ENCODE measurements at regions not wholly inside any gene's neighbourhood (a gene's known extent, or its start where the extent isn't known, plus 50 kb on each side); places are given as distances from the start of the nearest gene placed in this dataset.
"Not testable (repeated sequence)": the region's sequence is repeated elsewhere in the genome, so short reads cannot be mapped to it uniquely, and the experiment has no call there.

DNA sequence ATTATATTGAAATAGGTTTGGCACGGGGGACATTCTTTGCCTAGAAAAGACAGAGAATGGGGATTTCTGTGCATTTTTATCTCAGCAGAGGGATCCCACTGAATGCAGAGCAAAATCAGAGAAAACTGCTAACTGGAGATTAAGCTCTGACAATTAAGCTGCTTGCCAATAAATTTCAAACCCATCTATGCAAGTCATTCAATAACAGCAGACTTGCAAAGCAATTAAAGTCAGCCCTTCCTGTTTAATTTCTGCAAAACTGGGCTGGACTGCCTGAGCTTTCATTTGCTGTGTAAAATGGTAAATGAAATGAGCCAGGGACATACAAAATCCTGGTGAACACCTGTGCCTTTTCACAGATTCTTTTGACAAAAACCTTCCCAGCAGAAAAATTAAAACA, 1273.9 kb upstream of the CNTN5 start:
- DNase-seq (ENCODE audit: low read depth, low spot score): no peak

DNA sequence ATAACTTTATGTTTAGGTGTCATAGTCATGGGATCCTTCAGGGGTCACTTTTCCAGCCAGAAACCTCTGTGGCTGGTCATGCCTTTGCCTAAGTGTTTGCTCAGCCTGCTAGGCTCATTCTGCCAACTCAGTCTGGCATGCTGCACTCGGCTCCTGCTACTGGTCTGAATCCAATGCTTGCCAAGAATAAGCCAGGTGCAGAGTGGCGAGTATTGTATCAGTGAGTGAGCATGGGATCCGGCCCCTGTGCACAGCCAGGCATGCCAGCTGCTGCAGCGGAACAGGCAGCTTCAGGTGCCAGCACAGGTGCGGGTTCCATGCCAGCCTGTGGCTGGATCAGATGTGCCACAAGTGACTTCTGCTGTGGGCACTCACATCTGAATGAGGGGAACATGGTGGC, 1269.3 kb upstream of the CNTN5 start:
- DNase-seq (ENCODE audit: low read depth, low spot score): no peak

DNA sequence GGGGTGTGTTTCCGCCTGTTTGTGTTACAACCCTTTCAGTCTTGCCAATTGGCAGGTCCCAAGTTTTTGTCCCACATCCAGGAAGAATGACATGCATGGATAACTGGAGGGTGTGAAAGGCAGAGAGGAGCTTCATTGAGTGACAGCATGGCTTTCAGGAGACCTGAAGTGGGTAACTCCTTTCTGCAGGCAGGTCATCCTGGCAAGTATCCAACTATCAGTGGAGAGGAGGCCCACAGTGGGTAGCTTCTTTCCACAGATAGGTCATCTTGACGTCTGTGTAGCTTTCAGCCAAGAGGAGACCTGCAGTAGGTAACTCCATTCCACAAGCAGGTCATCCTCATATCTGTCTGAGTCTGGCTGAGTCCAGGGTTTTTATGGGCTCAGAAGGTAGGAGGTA, 1268.8 kb upstream of the CNTN5 start:
- no peak for DNase-seq (ENCODE audit: low read depth, low spot score)

DNA sequence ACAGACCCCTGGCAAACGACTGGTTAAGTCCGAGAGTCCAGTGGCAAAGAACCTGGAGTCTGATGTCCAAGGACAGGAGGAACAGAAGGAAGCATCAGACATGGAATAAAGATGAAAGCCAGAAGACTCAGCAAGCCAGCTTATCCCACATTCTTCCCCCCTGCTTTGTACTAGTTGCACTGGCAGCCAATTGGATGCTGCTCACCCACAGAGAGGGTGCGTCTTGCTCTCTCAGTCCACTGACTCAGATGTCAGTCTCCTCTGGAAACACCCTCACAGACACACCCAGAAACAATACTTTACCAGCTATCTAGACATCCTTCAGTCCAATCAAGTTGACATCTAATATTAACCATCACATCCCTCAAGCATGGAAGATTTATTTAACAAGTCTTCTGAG, 1265.8 kb upstream of the CNTN5 start:
- DNase-seq (ENCODE audit: low read depth, low spot score): no peak

DNA sequence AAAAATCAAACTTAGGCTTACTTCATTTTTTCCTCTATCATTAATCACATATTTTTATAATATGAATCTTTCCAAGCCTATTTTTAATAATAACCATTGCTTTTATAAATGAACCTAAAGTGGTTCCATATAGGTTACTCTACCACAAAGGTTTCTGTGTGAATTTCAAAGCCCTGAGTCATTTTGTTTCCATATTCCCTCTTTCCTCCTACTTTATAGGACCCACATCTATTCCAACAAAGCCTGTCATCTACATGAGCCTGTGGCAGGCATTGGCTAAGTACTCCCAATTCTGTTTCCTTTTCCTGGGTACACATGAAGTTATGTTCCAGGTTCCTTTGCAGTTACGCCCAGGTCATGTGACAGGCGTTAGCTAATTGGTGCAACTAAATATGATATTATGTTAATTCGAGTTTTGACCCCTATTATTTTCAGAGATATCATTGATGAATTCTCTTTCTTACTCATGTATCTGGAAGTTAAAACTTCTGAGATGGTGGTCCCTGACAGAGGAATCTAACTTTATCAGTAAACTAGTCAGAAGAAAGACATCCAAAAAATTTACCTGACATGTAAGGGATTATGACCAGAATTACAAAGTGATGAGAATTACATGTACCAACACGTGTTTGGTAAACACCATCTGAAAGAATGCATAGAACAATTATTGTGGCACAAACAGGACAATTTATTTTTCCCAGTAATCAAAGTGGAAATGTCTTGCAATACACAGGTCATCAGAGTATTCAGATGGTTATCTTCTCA, 1264.0 kb upstream of the CNTN5 start:
- DNase-seq (ENCODE audit: low read depth, low spot score): no peak

DNA sequence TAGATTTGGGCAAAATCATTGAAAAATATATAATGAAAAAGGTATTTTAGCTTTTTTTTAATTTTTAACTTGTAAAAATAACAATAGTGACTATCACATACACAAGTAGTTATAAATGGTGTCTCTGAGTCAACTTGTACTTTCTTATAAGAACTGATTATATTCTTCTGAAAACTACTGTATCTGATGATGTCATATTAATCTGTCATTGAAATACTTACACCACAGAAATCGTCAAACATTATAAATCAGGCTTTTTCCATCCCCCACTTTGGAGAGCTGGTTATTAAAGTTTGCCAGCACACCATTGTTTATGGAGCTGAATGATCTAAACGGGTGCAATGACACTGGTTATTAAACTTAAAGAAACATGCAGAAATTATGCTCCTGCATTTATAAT, 1259.6 kb upstream of the CNTN5 start:
- DNase-seq (ENCODE audit: low read depth, low spot score): no peak

DNA sequence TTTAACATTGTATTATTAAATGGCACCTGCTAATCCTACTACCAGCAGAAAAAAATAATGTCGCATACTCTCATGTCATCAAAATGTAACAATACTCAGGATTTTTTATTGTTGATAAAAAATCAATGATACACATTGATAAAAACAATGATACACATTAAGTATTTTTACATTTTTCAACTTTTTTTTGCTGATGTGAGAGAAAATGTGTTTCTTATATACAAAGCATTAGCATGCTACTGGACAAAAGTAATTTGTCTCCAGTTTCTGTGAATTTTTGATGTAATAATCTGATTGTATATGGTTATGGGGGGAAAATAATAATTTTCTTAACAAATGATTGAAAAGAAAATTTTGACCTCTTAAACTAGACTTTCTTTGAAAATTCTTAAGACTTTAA, 1256.6 kb upstream of the CNTN5 start:
- no peak for DNase-seq (ENCODE audit: low read depth, low spot score)

DNA sequence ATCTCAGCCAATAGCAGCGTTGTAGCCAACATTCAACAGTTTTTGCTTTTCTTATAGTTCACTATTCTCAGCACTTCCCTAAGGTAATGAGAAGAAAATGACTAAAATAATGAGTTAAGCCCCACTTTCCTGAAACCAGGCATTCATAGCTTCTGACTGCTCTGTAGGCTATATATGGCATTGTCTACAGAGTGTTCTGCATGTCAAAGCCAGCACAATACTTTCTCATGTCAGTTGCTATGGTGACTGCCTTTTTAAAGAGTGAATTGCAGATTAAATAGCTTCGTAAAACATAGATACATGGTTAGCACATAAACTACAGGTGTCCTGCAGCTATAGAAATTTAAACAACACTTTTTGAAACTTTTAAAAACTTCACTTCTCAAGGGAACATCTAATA, 1256.1 kb upstream of the CNTN5 start:
- DNase-seq (ENCODE audit: low read depth, low spot score): no peak

DNA sequence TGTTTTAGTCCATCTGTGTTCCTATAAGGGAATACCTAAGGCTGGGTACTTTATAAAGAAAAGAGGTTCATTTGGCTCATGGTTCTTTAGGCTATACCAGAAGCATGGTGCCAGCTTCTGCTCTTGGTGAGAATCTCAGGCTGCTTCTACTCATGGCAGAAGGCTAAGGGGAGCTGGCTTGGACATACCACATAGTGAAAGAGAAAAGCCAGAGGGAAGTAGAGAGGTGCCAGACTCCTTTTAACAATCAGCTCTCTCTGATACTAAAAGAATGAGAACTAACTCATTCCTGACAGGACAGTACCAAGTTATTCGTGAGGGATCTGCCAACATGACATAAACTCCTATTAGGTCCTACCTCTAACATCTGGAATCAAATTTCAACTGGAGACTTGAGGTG, 1250.2 kb upstream of the CNTN5 start:
- DNase-seq (ENCODE audit: low read depth, low spot score): no peak

DNA sequence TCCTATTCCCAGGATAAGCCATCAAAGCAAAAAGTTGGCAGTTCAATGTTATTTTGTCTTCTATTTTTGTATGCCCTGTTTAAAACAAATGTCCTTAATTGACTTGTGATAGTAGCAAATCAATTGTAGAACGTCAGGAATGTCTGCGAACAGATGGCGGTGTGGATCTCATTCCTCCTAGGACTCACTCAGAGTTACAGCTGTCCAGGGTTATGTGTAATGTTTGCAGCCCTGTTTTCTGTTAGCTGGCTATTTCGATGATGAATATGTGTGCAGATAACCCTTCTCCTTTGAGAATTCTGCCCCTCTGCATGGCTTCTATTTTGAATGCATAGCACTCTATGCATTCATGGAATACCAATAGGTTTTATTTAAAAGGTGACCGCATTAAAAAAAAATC, 1248.0 kb upstream of the CNTN5 start:
- no peak for DNase-seq (ENCODE audit: low read depth, low spot score)

DNA sequence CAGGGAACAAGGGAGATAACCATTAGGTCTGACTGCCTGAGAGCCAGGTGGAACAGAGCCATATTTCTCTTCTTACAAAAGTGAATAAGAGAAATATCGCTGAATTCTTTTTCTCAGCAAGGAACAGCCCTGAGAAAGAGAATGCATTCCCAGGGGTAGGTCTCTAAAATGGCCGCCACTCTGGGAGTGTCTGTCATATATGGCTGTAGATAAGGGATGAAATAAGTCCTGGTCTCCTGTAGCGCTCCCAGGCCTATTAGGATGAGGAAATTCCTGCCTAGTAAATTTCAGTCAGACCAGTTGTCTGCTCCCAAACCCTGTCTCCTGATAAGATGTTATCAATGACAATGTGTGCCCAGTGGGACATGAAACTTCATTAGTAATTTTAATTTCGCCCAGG, 1236.4 kb upstream of the CNTN5 start:
- not testable (repeated sequence) for DNase-seq (ENCODE audit: low read depth, low spot score)

DNA sequence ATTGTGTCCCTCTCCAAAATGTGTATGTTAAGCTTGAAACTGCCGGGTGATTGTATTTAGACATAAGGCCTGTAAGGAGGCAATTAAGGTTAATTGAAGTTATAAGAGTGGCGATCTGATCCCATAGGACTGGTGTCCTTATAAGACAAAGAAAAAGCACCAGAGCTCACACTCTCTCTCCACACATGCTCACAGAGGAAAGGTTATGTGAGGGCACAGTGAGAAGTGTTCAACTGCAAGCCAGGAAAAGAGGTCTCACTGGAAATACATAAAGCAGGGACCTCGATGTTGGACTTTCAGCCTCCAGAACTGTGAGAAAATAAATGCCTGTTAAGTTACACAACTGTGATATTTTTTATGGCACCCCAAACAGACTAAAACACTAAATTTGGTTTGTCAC, 1233.8 kb upstream of the CNTN5 start:
- no peak for DNase-seq (ENCODE audit: low read depth, low spot score)

DNA sequence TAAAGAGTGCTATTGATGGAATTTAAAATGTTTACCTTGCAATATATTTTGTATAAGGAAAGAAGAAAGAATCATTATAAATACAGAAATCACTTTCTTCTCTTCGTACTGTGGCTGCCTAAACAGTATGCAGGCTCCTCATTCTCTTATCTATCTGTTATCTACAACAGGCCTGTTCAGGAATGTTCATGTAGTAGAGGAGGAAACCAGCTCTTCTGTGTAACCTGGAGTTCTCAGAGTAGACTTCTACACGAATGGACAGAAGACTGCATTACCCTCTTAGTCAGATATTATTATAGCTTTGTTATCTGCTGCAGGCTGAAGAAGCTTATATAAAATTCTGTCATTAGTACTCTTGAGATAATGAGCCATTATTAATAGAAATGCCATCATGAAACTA, 1225.9 kb upstream of the CNTN5 start:
- no peak for DNase-seq (ENCODE audit: low read depth, low spot score)

DNA sequence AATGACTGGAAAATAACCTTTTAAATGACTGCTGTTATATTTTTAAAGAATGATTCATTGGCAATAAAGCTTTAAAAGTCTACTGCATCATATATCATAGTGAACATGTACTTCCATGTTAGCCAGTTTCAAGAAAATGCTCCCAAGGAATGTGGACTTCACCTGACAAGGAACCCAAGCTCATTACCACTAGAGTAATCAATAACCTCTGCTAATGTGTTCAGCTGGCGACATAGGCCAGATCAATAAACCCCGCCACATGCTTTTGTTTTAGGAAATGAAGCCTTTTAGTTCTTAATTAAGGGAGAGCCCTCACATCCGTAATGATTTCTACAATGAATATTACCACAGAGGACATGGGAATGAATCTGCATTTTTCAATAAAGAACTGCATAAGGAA, 1219.9 kb upstream of the CNTN5 start:
- DNase-seq (ENCODE audit: low read depth, low spot score): no peak

DNA sequence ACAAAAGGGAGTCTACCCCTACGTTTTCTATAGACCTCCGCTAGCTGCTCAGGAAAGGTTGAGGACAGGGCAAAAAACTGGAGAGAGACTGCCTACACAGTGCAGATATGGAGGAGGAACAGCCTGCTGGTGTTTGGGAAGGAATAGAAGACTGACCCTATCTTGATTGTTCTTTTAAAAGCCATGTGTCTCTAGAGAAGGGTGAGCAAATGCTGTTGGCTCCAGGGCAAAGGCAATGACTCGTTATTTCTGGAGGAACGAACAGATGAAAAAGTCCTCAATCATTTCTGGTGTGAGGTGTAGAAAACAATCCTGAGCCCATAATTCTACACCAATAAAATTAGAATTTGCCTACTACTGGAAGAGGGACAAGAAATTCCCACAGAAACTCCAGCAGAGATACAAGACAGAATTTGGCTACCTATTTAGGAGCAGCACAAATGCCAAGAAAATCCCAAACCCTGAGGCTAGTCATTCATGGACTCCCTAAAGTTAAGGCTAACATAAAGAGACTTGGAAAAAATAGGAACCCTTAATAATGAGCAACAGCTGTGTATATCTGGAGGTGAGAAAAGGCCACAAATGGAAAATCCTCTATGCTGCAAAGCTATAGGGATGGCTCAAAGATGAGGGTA, 1206.3 kb upstream of the CNTN5 start:
- DNase-seq (ENCODE audit: low read depth, low spot score): no peak

DNA sequence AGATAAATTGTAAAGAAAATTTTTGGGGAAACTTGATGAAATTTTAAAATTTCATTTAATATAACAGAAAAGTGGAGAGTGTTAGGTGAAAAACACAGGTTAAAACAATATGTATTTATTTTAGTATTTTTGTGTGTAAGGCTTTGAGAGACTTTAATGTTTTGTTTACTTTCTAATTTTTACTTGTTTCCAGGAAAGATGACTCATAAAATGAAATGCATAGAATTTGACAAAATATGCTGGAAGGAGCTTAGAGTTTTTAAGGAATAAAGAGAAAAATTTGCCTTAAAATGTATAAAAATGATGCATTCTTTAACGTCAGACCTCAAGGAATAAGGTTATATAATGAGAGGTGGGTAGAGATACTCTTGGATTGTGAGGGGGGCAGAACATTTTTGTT, 1205.1 kb upstream of the CNTN5 start:
- no peak for DNase-seq (ENCODE audit: low read depth, low spot score)

DNA sequence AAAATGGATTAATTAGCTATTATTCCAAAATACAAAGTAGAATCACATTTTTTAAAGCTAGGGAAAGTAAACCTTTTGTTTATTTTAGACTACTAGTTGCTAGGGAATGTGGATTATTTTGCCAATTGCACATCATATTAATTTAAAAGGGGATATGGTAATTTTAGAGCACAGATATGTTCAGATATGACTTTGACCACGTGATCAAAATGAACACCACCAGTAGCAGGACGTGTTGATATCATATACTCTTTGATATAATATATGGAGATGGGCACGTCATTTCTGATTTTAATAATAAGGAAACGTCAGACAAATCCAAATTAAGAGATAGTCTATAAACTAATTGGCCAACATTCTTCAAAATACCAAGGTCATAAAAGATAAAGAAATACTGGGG, 1188.3 kb upstream of the CNTN5 start:
- DNase-seq (ENCODE audit: low read depth, low spot score): no peak

DNA sequence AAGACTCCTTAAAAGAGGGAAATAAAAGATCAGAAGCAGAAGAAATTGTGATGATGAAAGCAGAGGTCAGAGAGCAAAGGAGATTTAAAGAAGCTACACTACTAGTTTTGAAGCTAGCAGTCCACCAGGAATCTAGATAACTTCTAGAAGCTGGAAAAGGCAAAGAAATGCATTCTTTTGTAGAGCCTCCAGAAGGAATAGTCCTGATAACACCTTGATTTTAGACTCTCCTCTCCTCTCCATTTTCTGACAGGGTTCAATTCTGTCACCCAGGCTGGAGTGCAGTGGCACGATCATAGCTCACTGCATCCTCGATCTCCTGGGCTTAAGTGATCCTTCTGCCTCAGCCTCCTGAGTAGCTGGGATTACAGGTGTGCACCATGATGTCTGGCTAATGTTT, 1187.3 kb upstream of the CNTN5 start:
- DNase-seq (ENCODE audit: low read depth, low spot score): no peak

DNA sequence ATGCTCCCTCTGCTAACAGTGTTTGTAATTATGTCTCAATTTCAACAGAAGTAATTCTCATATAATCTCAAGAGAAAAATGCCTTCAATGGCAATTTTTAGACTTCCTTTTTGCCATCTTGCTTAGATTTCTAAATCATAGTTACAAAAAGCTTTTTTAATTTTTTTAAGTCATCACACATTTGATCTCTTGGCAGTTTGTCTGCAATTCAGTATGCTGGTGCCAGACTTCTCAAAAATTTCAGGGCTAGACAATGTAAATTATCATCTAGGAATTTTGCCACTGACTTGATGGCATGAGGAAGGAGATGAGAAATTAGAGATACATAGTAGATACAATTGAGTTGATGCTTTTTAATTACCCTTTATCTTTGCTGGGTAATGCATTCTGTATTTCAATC, 1176.7 kb upstream of the CNTN5 start:
- no peak for DNase-seq (ENCODE audit: low read depth, low spot score)

DNA sequence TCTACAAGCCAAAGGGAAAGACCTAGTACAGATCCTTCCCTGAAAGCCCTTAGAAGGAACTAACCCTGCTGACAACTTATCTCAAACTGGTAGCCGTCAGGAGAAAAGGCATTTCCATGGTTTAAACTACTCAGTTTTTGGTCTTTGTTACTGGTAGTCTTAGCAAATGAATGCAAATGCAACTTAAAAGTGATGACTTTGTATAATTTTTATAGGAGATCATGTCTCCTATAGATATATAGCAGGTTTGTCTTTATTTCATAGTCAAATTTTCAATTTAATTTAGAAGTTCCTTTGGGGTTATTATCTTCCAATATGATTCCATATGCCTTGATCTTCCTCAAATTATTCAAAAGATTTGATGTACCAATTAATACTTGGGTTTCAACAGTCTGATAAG, 1173.0 kb upstream of the CNTN5 start:
- DNase-seq (ENCODE audit: low read depth, low spot score): no peak

DNA sequence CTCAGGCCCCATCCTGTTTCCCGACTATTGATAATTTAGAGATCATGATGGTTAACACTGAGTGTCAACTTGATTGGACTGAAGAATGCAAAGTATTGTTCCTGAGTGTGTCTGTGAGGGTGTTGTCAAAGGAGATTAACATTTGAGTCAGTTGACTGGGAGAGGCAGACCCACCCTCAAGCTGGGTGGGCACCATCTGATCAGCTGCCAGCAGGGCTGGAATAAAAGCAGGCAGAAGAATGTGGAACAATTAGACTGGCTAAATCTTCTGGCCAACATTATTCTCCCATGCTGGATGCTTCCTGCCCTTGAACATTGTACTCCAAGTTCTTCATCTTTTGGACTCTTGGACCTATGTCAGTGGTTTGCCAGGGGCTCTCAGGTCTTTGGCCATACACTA, 1170.0 kb upstream of the CNTN5 start:
- DNase-seq (ENCODE audit: low read depth, low spot score): no peak

DNA sequence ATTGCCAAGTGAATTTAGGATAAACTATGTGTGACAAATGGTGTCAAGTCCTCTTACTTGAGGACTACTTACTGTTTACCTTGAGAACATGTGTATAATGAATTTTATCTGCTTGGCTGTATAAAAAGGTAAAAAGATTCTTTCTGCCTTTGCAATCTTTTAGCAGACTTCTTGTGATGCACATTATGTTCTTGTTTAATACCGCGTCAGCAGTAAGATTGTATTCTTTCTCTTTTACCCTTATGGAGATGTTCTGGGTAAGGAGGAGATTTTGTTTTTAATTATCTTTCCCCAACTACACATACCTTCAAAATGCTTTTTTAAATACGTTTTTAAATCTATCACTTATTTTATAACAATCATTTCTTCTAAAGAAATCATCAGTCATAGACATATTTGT, 1166.4 kb upstream of the CNTN5 start:
- no peak for DNase-seq (ENCODE audit: low read depth, low spot score)

DNA sequence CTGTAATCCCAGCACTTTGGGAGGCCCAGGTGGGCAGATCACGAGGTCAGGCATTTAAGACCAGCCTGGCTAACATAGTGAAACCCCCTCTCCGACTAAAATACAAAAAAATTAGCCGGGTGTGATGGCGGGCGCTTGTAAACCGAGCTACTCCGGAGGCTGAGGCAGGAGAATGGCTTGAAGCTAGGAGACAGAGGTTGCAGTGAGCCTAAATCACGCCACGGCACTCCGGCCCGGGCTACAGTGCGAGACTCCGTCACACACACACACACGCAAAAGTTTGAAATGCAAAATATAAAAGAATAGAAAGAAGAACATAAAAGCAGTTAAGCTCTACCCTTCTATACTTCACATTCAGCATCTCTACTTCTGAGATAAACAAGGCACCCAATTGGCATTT, 1165.9 kb upstream of the CNTN5 start:
- DNase-seq (ENCODE audit: low read depth, low spot score): no peak

DNA sequence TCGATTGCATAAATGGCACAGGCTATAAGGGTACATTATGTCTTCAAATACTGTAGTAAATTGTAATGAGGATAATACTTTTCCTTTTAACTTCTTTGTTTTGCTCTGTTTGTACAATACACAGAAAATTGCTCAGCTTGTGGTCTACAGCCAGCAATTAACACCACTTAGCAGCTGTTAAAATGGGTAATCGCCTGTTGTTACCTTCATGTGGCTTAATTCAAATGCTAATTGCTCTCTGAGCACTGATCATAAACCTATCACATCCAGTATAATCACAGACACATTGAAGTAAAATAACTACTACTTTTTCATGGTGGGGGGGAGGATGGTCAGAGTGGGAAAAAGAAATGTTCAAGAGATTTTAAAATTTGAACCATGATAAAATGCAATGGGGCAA, 1164.1 kb upstream of the CNTN5 start:
- DNase-seq (ENCODE audit: low read depth, low spot score): no peak

Measured in brain pericyte (primary cell).